Neural crest cell (in vitro differentiated cells): ENCODE measurements at regions not wholly inside any gene's neighbourhood (a gene's known extent, or its start where the extent isn't known, plus 50 kb on each side); places are given as distances from the start of the nearest gene placed in this dataset.
A peak's percentile ranks its signal among the peaks of the same experiment; 100 is the strongest.
"Not testable (repeated sequence)": the region's sequence is repeated elsewhere in the genome, so short reads cannot be mapped to it uniquely, and the experiment has no call there.

Source experiments
- DNase-seq: peaks from one replicate; pipeline ENCODE4 v3.0.0; 2021; ENCODE audit warnings: low read depth, mixed read lengths, low spot score
- H3K27ac Mint-ChIP-seq: one replicate; pipeline ENCODE4 v1.8.0; 2021; ENCODE audit warnings: mild to moderate bottlenecking, mixed read lengths; ENCODE audit not compliant: unreplicated experiment
- H3K27me3 Mint-ChIP-seq: 2 replicates; pipeline ENCODE4 v1.8.0; 2021; ENCODE audit warnings: low read depth, mild to moderate bottlenecking, mixed read lengths
- H3K36me3 Mint-ChIP-seq: 2 replicates; pipeline ENCODE4 v1.8.0; 2021; ENCODE audit warnings: low read depth, mild to moderate bottlenecking, mixed read lengths
- H3K4me1 Mint-ChIP-seq: 2 replicates; pipeline ENCODE4 v1.8.0; 2021; ENCODE audit warnings: mixed read lengths
- H3K4me3 Mint-ChIP-seq: one replicate; pipeline ENCODE4 v1.8.0; 2021; ENCODE audit warnings: mild to moderate bottlenecking, mixed read lengths
- H3K9me3 Mint-ChIP-seq: 2 replicates; pipeline ENCODE4 v1.8.0; 2021; ENCODE audit warnings: mixed read lengths

DNA sequence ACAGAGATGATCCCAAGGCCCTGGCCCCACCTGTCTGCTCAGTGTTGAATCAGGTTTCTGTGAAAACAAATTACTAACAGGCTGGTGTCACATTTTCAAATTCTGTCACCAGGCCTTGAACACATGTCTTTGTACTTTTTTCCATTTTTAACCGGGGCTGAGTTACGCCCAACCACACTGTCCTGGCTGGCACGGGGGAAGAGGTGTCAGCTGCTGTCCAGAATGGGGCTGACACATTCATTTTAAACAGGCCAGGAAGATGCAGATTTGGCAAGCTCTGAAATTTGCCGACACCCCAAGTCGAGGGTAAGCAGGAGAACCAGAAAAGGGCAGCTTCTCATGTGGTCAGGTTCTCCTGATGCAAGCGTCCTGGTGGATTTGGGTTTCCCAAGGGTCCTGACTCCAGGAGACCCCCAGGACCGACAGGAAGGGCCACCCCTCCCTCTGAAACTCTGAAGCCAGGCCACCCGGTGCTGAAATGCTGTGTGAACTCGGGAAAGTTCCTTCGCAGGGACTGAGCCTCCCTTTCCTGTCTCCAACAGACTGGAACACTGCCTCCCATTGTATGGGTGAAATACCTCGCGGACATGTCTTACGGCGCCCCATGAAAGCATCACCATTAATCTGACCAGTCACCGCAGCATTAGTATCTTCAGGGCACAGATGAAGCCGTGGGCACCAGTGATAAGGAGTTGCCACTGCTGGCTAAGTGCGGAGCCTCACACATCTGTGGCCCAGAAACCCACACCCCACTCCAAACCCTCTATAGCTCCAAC, 90.5 kb upstream of the METTL9 start:
- H3K36me3 Mint-ChIP-seq, H3K27me3 Mint-ChIP-seq, H3K9me3 Mint-ChIP-seq, DNase-seq: not testable (repeated sequence)
- H3K27ac Mint-ChIP-seq, result peak overlapping the region; percentile 94
- peaks cover 55% of the 10 kb centered on the region for H3K4me1 Mint-ChIP-seq
- peak overlapping the region; percentile 65 for H3K4me3 Mint-ChIP-seq

- H3K27ac Mint-ChIP-seq, result peak overlapping the region; percentile 94
- peaks cover 62% of the 10 kb centered on the region for H3K4me1 Mint-ChIP-seq
- not testable (repeated sequence) for H3K9me3 Mint-ChIP-seq, H3K36me3 Mint-ChIP-seq, H3K27me3 Mint-ChIP-seq, DNase-seq
- peak overlapping the region; percentile 65 for H3K4me3 Mint-ChIP-seq
Measured at GRCh38 chr16:21509437-21510086, 89.8 kb upstream of the METTL9 start.

DNA sequence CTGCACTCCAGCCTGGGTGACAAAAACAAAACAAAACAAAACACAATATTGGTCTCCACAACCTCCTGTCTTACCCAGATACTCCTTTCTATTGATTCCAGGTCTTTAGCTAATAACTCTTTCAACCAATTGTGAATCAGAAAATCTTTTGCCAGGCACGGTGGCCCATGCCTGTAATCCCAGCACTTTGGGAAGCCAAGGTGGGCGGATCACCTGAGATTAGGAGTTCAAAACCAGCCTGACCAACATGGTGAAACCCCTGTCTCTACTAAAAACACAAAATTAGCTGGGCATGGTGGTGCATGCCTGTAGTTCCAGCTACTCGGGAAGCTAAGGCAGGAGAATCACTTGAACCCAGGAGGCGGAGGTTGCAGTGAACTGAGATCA, 88.5 kb upstream of the METTL9 start:
- Mint-ChIP-seq H3K4me3 (peak overlapping the region; percentile 31), H3K27ac (peak overlapping the region; percentile 67), H3K4me1 (peaks cover 70% of the 10 kb centered on the region)
- H3K9me3 Mint-ChIP-seq, H3K36me3 Mint-ChIP-seq, H3K27me3 Mint-ChIP-seq, DNase-seq: not testable (repeated sequence)

DNA sequence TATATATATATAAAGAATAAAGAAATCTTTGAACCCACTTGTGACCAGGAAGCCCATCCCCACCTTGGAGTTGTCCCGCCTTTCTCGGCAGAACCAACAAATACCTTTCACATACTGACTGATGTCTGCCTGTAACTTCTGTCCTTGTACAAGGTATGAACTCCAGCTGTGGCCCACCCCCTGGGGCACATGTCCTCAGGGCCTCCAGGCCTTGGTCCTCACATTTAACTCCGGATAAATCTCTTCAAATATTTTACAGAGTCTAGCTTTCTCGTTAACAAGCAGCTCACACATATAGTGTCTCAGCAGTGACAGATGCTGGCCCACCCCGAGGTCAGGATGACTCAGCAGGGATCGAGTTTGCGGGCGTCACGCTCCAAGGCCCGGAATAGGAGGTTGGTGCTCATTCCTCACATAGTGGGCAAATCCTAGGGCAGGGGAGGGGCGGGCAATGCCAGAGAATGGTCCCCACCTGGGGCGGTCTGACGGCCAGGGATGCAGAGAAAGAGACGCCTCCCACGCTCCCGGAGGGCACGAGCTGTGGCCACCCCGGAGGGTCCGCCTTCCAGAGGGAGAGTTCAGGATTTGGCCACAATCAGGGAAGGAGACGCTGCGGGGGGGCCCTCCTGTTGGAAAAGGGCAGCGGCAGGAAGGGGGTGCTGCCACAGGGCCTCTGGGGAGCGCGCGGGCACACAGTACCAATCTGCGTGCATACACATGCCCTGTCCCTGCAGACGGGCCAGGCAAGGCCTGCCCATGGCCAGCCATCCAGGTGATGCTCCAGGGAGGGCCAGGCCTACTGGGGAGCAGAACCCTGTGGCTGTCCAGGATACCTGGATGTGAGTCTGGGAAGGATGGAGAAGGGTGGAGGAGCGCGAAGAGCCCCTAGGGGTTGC, 87.8 kb upstream of the METTL9 start:
- peaks cover 74% of the 10 kb centered on the region for H3K4me1 Mint-ChIP-seq
- H3K27ac Mint-ChIP-seq, result peak overlapping the region; percentile 96
- H3K27me3 Mint-ChIP-seq, DNase-seq, H3K36me3 Mint-ChIP-seq, H3K9me3 Mint-ChIP-seq: not testable (repeated sequence)
- H3K4me3 Mint-ChIP-seq, result peak overlapping the region; percentile 64

- Mint-ChIP-seq H3K27ac (peak overlapping the region; percentile 19), H3K4me1 (peaks cover 74% of the 10 kb centered on the region), H3K4me3 (peak overlapping the region; percentile 75)
- not testable (repeated sequence) for H3K36me3 Mint-ChIP-seq, H3K27me3 Mint-ChIP-seq, DNase-seq, H3K9me3 Mint-ChIP-seq
Measured at GRCh38 chr16:21512280-21513192, 86.8 kb upstream of the METTL9 start.

- not testable (repeated sequence) for H3K36me3 Mint-ChIP-seq, DNase-seq, H3K27me3 Mint-ChIP-seq, H3K9me3 Mint-ChIP-seq, H3K27ac Mint-ChIP-seq
- Mint-ChIP-seq H3K4me3 (peak overlapping the region; percentile 41), H3K4me1 (peaks cover 72% of the 10 kb centered on the region)
Measured at GRCh38 chr16:21513337-21513741, 86.0 kb upstream of the METTL9 start.

DNA sequence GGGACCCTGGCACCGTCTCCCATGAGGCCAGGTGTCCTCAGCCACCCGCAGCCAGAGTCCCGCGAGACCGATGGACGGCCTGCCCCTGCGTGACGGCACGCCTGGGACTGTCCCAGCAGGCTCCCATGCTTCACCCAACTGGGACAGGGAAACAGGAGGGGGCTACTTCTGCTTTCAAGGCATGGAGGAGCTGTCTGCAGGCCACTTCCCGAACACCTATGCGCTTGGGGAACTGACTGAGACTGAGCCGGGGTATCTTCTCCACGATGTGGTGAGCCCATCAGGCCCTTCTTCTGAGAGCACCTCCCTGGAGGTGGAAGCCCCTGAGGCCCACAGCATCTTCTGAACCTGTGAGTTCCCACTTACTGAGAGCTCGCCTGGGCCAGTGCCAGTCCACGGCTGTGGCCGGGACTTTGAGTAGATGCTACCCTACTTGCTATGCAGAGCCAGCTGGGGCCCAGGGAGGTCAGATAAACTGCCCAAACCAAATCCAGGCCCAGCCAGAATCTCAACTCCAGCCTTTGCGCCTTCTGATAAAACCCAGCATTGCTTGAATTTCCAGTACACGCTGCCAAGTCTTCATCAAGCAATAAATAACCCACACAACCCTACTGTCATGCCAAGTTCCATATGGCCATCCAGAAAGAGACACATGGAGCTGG, 85.4 kb upstream of the METTL9 start:
- not testable (repeated sequence) for H3K27me3 Mint-ChIP-seq, DNase-seq, H3K9me3 Mint-ChIP-seq, H3K36me3 Mint-ChIP-seq, H3K27ac Mint-ChIP-seq
- H3K4me1 Mint-ChIP-seq, result peaks cover 71% of the 10 kb centered on the region
- peak overlapping the region; percentile 61 for H3K4me3 Mint-ChIP-seq

- not testable (repeated sequence) for H3K36me3 Mint-ChIP-seq, H3K27ac Mint-ChIP-seq, H3K9me3 Mint-ChIP-seq, DNase-seq, H3K27me3 Mint-ChIP-seq
- Mint-ChIP-seq H3K4me3 (peak overlapping the region; percentile 61), H3K4me1 (peaks cover 71% of the 10 kb centered on the region)
Measured at GRCh38 chr16:21514474-21514840, 84.9 kb upstream of the METTL9 start.

DNA sequence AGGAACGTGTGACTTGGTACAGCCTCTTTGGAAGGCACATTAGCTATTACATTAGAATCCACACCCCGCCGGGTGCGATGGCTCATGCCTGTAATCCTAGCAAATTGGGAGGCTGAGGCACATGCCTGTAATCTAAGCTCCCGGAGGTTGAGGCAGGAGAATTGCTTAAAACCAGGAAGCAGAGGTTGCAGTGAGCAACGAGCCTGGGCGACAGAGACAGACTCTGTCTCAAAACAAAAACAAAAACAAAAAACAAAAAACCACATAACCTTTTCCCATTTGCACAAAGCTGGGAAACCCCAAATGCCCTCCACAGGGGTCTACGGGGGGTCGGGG, 82.7 kb upstream of the METTL9 start:
- H3K27me3 Mint-ChIP-seq, H3K9me3 Mint-ChIP-seq, H3K36me3 Mint-ChIP-seq, H3K4me3 Mint-ChIP-seq, H3K27ac Mint-ChIP-seq, DNase-seq: not testable (repeated sequence)
- peaks cover 56% of the 10 kb centered on the region for H3K4me1 Mint-ChIP-seq

DNA sequence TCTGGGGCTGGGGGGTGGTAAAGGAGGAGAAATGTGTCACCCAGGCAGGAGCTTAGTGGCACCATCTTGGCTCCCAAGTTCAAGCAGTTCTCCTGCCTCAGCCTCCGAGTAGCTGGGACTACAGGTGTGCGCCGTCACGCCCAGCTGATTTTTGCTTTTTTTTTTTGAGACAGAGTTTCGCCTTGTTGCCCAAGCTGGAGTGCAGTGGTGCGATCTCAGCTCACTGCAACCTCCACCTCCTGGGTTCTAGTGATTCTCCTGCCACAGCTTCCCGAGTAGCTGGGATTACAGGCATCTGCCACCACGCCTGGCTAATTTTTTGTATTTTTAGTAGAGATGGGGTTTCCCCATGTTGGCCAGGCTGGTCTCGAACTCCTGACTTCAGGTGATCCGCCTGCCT, 82.1 kb upstream of the METTL9 start:
- not testable (repeated sequence) for H3K4me3 Mint-ChIP-seq, H3K36me3 Mint-ChIP-seq, H3K27ac Mint-ChIP-seq, H3K9me3 Mint-ChIP-seq, DNase-seq, H3K27me3 Mint-ChIP-seq
- H3K4me1 Mint-ChIP-seq, result peaks cover 57% of the 10 kb centered on the region

DNA sequence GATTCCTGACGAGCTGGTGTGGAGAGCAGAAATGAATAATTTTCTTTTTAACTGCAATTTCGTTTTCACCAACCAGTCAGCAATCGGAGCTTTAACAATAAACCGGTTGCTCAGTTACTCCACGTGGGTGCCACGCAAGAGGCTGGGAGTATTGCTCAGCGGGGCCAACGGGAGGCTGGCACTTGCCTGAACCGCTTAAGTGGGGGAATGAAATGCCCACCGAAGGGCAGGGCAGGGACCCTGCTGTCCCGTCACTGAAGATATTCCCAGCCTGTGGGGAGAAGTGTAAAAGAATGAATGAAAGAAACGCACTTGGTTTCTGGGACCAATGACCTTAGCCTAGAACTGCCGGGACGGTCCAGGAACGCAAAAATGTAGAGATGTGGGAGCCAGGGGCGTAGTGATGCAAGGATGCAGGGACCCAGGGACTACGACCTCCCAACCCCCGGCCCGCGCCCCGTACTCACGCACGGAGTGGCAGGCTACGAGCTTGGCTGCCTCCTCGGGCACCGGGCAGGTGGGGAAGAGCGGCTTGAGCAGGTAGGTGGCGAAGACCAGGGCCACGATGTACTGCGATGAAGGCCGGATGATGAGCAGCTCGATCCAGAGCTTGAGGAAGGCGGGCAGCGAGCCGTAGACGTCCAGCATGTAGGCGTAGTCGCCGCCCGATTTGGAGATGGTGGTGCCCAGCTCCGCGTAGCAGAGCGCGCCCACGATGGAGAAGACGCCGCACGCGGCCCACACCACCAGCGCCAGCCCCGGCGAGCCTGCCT, 79.8 kb upstream of the METTL9 start:
- Mint-ChIP-seq H3K27ac (peak overlapping the region; percentile 97), H3K4me1 (peaks cover 45% of the 10 kb centered on the region), H3K27me3 (peaks cover 12% of the 10 kb centered on the region), H3K4me3 (peak overlapping the region; percentile 96)
- H3K36me3 Mint-ChIP-seq, DNase-seq, H3K9me3 Mint-ChIP-seq: not testable (repeated sequence)
